H1 (cell line): ENCODE measurements at regions not wholly inside any gene's neighbourhood (a gene's known extent, or its start where the extent isn't known, plus 50 kb on each side); places are given as distances from the start of the nearest gene placed in this dataset.

Source experiments
- CTCF ChIA-PET: fragments of 300-600 bp; sonication (Branson Sonifier 250); formaldehyde crosslinking; loops from one replicate; lab custom pipeline; 2021; ENCODE audit not compliant: partially characterized antibody; lab: Charles Lee
- POLR2A ChIA-PET: fragments of 300-600 bp; sonication (Branson Sonifier 250); formaldehyde crosslinking; loops from one replicate; lab custom pipeline; 2021; ENCODE audit warnings: inconsistent platforms; ENCODE audit not compliant: partially characterized antibody; lab: Charles Lee
- DNase-seq, 2 experiments: peaks; one replicate each; pipeline versions ENCODE4 v3.0.0 to v3.0.0-alpha.2; 2010 to 2022; ENCODE audit warnings: low spot score in 2 of 2, low read depth in 1 of 2, mixed read lengths in 1 of 2
- FAIRE-seq: peaks from 2 replicates; lab custom pipeline; 2011; peaks lifted over from hg19 to GRCh38; lab: Jason Lieb, UNC
- H2AFZ ChIP-seq: 2 replicates; pipeline ENCODE4 v1.8.1; 2012; ENCODE audit warnings: low read length, inconsistent platforms
- H2AK5ac ChIP-seq: 2 replicates; pipeline ENCODE4 v1.6.1; 2013; ENCODE audit warnings: low read depth, low read length
- H2BK120ac ChIP-seq: replicated peaks from 2 replicates; pipeline ENCODE3; 2013; ENCODE audit warnings: low read depth, low read length, inconsistent platforms
- H2BK12ac ChIP-seq: 2 replicates; pipeline ENCODE4 v1.6.1; 2013; ENCODE audit warnings: low read depth, low read length
- H2BK15ac ChIP-seq: 2 replicates; pipeline ENCODE4 v1.6.1; 2013; ENCODE audit warnings: low read length
- H2BK20ac ChIP-seq: 2 replicates; pipeline ENCODE4 v1.6.1; 2013; ENCODE audit warnings: low read length
- H2BK5ac ChIP-seq: 2 replicates; pipeline ENCODE4 v1.6.1; 2013; ENCODE audit warnings: low read depth, low read length
- H3K14ac ChIP-seq: 2 replicates; pipeline ENCODE4 v1.6.1; 2013; ENCODE audit warnings: inconsistent platforms; ENCODE audit not compliant: insufficient read length
- H3K18ac ChIP-seq: 2 replicates; pipeline ENCODE4 v1.6.1; 2013; ENCODE audit warnings: low read length; ENCODE audit errors: extremely low read depth
- H3K23ac ChIP-seq: 2 replicates; pipeline ENCODE4 v1.6.1; 2013; ENCODE audit warnings: inconsistent platforms; ENCODE audit not compliant: insufficient read length
- H3K23me2 ChIP-seq: 2 replicates; pipeline ENCODE4 v1.6.1; 2013; ENCODE audit warnings: low read depth, low read length
- H3K27ac ChIP-seq: 2 replicates; pipeline ENCODE4 v1.6.1; 2011; ENCODE audit warnings: low read depth, low read length, inconsistent platforms
- H3K27me3 ChIP-seq, 4 experiments: replicated peaks in 1 of 4; 1 replicate in 1 of 4; 2 replicates in 3 of 4; pipeline versions ENCODE4 v1.6.1 to v1.8.1; 2011 to 2013; ENCODE audit warnings: low read length in 3 of 4, mild to moderate bottlenecking in 3 of 4, inconsistent platforms in 2 of 4, mixed read lengths in 2 of 4, moderate library complexity in 1 of 4; ENCODE audit not compliant: control insufficient read depth in 3 of 4, insufficient read depth in 3 of 4; ENCODE audit errors: extremely low read depth in 1 of 4
- H3K36me3 ChIP-seq, 4 experiments: 2 replicates each; pipeline versions ENCODE4 v1.6.1 to v1.8.1; 2011 to 2013; ENCODE audit warnings: mild to moderate bottlenecking in 4 of 4, low read length in 3 of 4, moderate library complexity in 2 of 4, control low read depth in 1 of 4, inconsistent platforms in 1 of 4; ENCODE audit not compliant: insufficient read depth in 4 of 4, control insufficient read depth in 2 of 4
- H3K4ac ChIP-seq: replicated peaks from 2 replicates; pipeline ENCODE3; 2013; ENCODE audit warnings: low read length, low read depth, mixed read lengths, inconsistent platforms; ENCODE audit not compliant: insufficient read length
- H3K4me1 ChIP-seq, 4 experiments: replicated peaks in 1 of 4; 1 replicate in 1 of 4; 2 replicates in 3 of 4; pipeline versions ENCODE4 v1.6.1 to v1.8.1; 2011 to 2013; ENCODE audit warnings: low read length in 3 of 4, inconsistent platforms in 2 of 4, mixed read lengths in 1 of 4; ENCODE audit not compliant: insufficient read depth in 4 of 4, control insufficient read depth in 3 of 4
- H3K4me2 ChIP-seq, 2 experiments: 2 replicates each; pipeline versions ENCODE4 v1.6.1 to v1.8.1; 2011 to 2013; ENCODE audit warnings: low read depth in 2 of 2, low read length in 2 of 2, control low read depth in 1 of 2, inconsistent platforms in 1 of 2, mild to moderate bottlenecking in 1 of 2; ENCODE audit not compliant: insufficient read depth in 1 of 2
- H3K4me3 ChIP-seq, 4 experiments: fragments of 200-600, 300-600 bp in 1 of 4; sonication (generic), shearing (Covaris generic), sonication (Bioruptor Twin) in 1 of 4; 2 replicates each; pipeline versions ENCODE4 v1.5.1 to v1.8.1; 2011 to 2016; ENCODE audit warnings: low read length in 4 of 4, low read depth in 3 of 4, control low read depth in 2 of 4, inconsistent platforms in 2 of 4, mild to moderate bottlenecking in 2 of 4, mixed read lengths in 1 of 4, moderate library complexity in 1 of 4; ENCODE audit not compliant: insufficient read depth in 2 of 4; ENCODE audit errors: extremely low read depth in 1 of 4
- H3K56ac ChIP-seq: replicated peaks from 2 replicates; pipeline ENCODE3; 2013; ENCODE audit warnings: low read depth, mild to moderate bottlenecking, mixed read lengths, low read length, inconsistent platforms; ENCODE audit not compliant: insufficient read length
- H3K79me1 ChIP-seq: 2 replicates; pipeline ENCODE4 v1.6.1; 2013; ENCODE audit warnings: low read depth, low read length, control low read depth
- H3K79me2 ChIP-seq, 2 experiments: 2 replicates each; pipeline versions ENCODE4 v1.6.1 to v1.8.1; 2012 to 2013; ENCODE audit warnings: low read length in 2 of 2, mild to moderate bottlenecking in 2 of 2, inconsistent platforms in 1 of 2; ENCODE audit not compliant: insufficient read depth in 2 of 2, control insufficient read depth in 1 of 2
- H3K9ac ChIP-seq, 4 experiments: replicated peaks in 1 of 4; 1 replicate in 1 of 4; 2 replicates in 3 of 4; pipeline versions ENCODE4 v1.6.1 to v1.8.1; 2011 to 2013; ENCODE audit warnings: low read depth in 3 of 4, low read length in 3 of 4, control low read depth in 2 of 4, mild to moderate bottlenecking in 2 of 4, moderate library complexity in 2 of 4, inconsistent platforms in 1 of 4; ENCODE audit errors: extremely low read depth in 1 of 4
- H3K9me3 ChIP-seq, 2 experiments: 2 replicates each; pipeline versions ENCODE4 v1.6.1 to v1.8.1; 2012 to 2013; ENCODE audit warnings: mild to moderate bottlenecking in 2 of 2, moderate library complexity in 2 of 2, control low read depth in 1 of 2, inconsistent platforms in 1 of 2, low read depth in 1 of 2, low read length in 1 of 2, mixed read lengths in 1 of 2; ENCODE audit not compliant: insufficient read depth in 2 of 2
- H4K20me1 ChIP-seq, 2 experiments: replicated peaks in 1 of 2; 2 replicates each; pipeline versions ENCODE3 to v1.8.1; 2011 to 2013; ENCODE audit warnings: inconsistent platforms in 2 of 2, low read length in 2 of 2, mild to moderate bottlenecking in 1 of 2; ENCODE audit not compliant: insufficient read depth in 2 of 2, control insufficient read depth in 1 of 2
- H4K5ac ChIP-seq: 2 replicates; pipeline ENCODE4 v1.6.1; 2013; ENCODE audit warnings: low read length, low read depth, mixed read lengths, inconsistent platforms; ENCODE audit not compliant: insufficient read length
- H4K8ac ChIP-seq: 2 replicates; pipeline ENCODE4 v1.8.0; 2013; ENCODE audit warnings: mild to moderate bottlenecking, moderate library complexity, low read length, inconsistent platforms; ENCODE audit not compliant: insufficient read depth; ENCODE audit errors: extremely low read depth
- H4K91ac ChIP-seq: replicated peaks from 2 replicates; pipeline ENCODE3; 2013; ENCODE audit warnings: low read length, mixed read lengths, inconsistent platforms; ENCODE audit not compliant: insufficient read length
- KDM1A ChIP-seq: fragments of 200-600, 300-600 bp; sonication (generic); IDR thresholded peaks from 2 replicates; pipeline ENCODE4 v1.7.1; 2016; ENCODE audit warnings: mild to moderate bottlenecking, low read length, borderline replicate concordance
- WGBS, 2 experiments: shearing (Covaris generic) in 1 of 2; methylation state at CpG; one replicate each; pipeline versions ENCODE4 v1.1.6 to v1.1.7; 2013 to 2015; ENCODE audit warnings: low lambda C conversion rate in 2 of 2, mixed read lengths in 2 of 2, inconsistent platforms in 1 of 2, low coverage in 1 of 2, missing lambda C conversion rate in 1 of 2; ENCODE audit not compliant: insufficient replicate concordance in 2 of 2, insufficient coverage in 1 of 2, insufficient read length in 1 of 2; ENCODE audit errors: extremely low coverage in 1 of 2, missing lambda C conversion rate in 1 of 2; 5-methylcytosine and 5-hydroxymethylcytosine counted together

DNA sequence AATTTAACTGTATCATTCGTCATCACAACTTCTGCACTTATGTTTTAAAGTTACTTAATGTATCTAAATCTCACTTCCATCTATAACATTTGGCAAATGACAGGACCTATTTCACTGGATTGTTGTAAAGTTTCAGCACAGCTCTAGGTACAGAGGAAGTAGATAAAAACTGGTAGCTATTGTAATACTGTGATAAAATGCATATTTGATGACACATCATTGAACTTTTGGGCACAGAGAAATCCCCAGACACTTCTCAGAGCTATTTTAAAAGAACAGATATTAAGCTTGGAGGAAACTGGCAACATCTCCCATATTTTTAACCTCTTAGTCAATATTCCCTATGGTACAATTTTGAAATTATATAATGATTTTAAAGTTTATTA lies 138.7 kb downstream of the RFPL4B start:
- no peak overlapping the region for H4K5ac ChIP-seq
- H3K56ac ChIP-seq: no peak overlapping the region
- FAIRE-seq (no peak), DNase-seq (no peak)
- POLR2A ChIA-PET: no interaction called here
- no peak overlapping the region for H2BK20ac ChIP-seq
- H2BK12ac ChIP-seq: no peak overlapping the region
- H4K91ac ChIP-seq: no peak overlapping the region
- no peak overlapping the region for H3K9ac ChIP-seq
- no peaks in the 10 kb centered on the region for H3K23me2 ChIP-seq
- no peak overlapping the region for H2AK5ac ChIP-seq
- H2AFZ ChIP-seq: no peak overlapping the region
- WGBS, 2 experiments: 87% methylated on average over 1 of the region's 1 CpG; no CpG with 5 or more reads in 1 of the 2 experiments
- CTCF ChIA-PET: interaction anchor here (1.5 kb wide), 1 partner anchor 17 kb away, joined by 6 read pairs; no protein-coding TSS in a partner anchor
- H3K23ac ChIP-seq: no peak overlapping the region
- H3K79me1 ChIP-seq: no peaks in the 10 kb centered on the region
- no peak for TF ChIP-seq KDM1A
- H3K27me3 ChIP-seq: no peaks in the 10 kb centered on the region
- H2BK5ac ChIP-seq: no peak overlapping the region
- no peak overlapping the region for H3K4ac ChIP-seq
- no peak overlapping the region for H3K27ac ChIP-seq
- no peak overlapping the region for H3K18ac ChIP-seq
- H2BK15ac ChIP-seq: no peak overlapping the region
- H3K4me3 ChIP-seq: no peak overlapping the region
- H3K4me2 ChIP-seq: no peak overlapping the region
- no peaks in the 10 kb centered on the region for H3K36me3 ChIP-seq
- H3K9me3 ChIP-seq: no peaks in the 10 kb centered on the region
- no peak overlapping the region for H4K8ac ChIP-seq
- no peaks in the 10 kb centered on the region for H4K20me1 ChIP-seq
- H3K79me2 ChIP-seq: no peaks in the 10 kb centered on the region
- no peak overlapping the region for H2BK120ac ChIP-seq
- H3K4me1 ChIP-seq: no peaks in the 10 kb centered on the region
- H3K14ac ChIP-seq: no peak overlapping the region
